Transverse colon (tissue), 3 donors: ENCODE measurements at regions not wholly inside any gene's neighbourhood (a gene's known extent, or its start where the extent isn't known, plus 50 kb on each side); places are given as distances from the start of the nearest gene placed in this dataset.

ENCODE experiments used
- CTCF ChIP-seq, 5 experiments: fragments of 200-600 bp in 3 of 5; fragments of 450-650 bp in 2 of 5; sonication (generic) in 3 of 5; IDR thresholded peaks; 1 replicate in 2 of 5; 2 replicates in 3 of 5; pipeline ENCODE4 v1.5.1; 2016 to 2017; ENCODE audit warnings: antibody characterized with exemption in 5 of 5, inconsistent platforms in 3 of 5, mild to moderate bottlenecking in 2 of 5, moderate library complexity in 1 of 5
- EP300 ChIP-seq: sonication (generic); formaldehyde crosslinking; IDR thresholded peaks from one replicate; pipeline ENCODE4 v1.6.1; 2017; ENCODE audit warnings: antibody characterized with exemption, low read depth

- TF ChIP-seq CTCF (IDR thresholded peaks at IDR 0.05) = no peak
- no peak for TF ChIP-seq EP300
Observed at GRCh38 chr15:26045516-26045915, 182.4 kb upstream of the ATP10A start.
